A549 (cell line): ENCODE measurements at regions not wholly inside any gene's neighbourhood (a gene's known extent, or its start where the extent isn't known, plus 50 kb on each side); places are given as distances from the start of the nearest gene placed in this dataset.

Experiments used
- ATAC-seq, 2 experiments: fragments of 200-7000 bp in 1 of 2; fragments of >200 bp in 1 of 2; cut with Nextera tagmentation in 1 of 2; cut with Tn5 transposase in 1 of 2; 3 replicates each; pipeline versions ENCODE4 v1.8.0 to v1.9.1; 2018 to 2020; ENCODE audit warnings: mild to moderate bottlenecking in 1 of 2, moderate library complexity in 1 of 2
- CTCF ChIA-PET: fragments of 300-600 bp; sonication (Branson Sonifier 250); formaldehyde crosslinking; extraction: SDS; loops from one replicate; lab custom pipeline; 2021; ENCODE audit warnings: antibody characterized with exemption, inconsistent platforms; lab: Yijun Ruan, JAX
- POLR2A ChIA-PET: fragments of 350-600 bp; formaldehyde crosslinking; extraction: SDS; loops from one replicate; lab custom pipeline; 2021; ENCODE audit warnings: antibody characterized with exemption, inconsistent platforms; lab: Yijun Ruan, JAX
- DNase-seq, 2 experiments: peaks; one replicate each; pipeline versions ENCODE4 v3.0.0 to v3.0.0-alpha.2; 2011 to 2016; ENCODE audit warnings: low read depth in 1 of 2, low spot score in 1 of 2
- FAIRE-seq: peaks from 2 replicates; lab custom pipeline; 2011; peaks lifted over from hg19 to GRCh38; lab: Jason Lieb, UNC
- H3K27ac ChIP-seq, 2 experiments: fragments of >200 bp; sonication (Bioruptor Twin); formaldehyde crosslinking; 3 replicates each; pipeline ENCODE4 v1.5.1; 2016 to 2017
- H3K4me1 ChIP-seq: fragments of >200 bp; sonication (Bioruptor Twin); formaldehyde crosslinking; 3 replicates; pipeline ENCODE4 v1.6.1; 2016
- H3K4me2 ChIP-seq: fragments of >200 bp; sonication (Bioruptor Twin); formaldehyde crosslinking; 3 replicates; pipeline ENCODE4 v1.6.1; 2016
- H3K4me3 ChIP-seq: fragments of >200 bp; sonication (Bioruptor Twin); formaldehyde crosslinking; 3 replicates; pipeline ENCODE4 v1.5.1; 2016
- H3K9me3 ChIP-seq: fragments of >200 bp; sonication (Bioruptor Twin); formaldehyde crosslinking; 3 replicates; pipeline ENCODE4 v1.6.1; 2016
- BCL3 ChIP-seq: fragments of >200 bp; sonication (Bioruptor Twin); formaldehyde crosslinking; IDR thresholded peaks from 3 replicates; pipeline ENCODE4 v1.6.1; 2016
- CBX8 ChIP-seq: fragments of 200-600 bp; sonication (generic); IDR thresholded peaks from 2 replicates; pipeline ENCODE4 v1.6.1; 2016
- ESRRA ChIP-seq: fragments of 150-350 bp; IDR thresholded peaks from 2 replicates; pipeline ENCODE4 v1.6.1; 2014; ENCODE audit warnings: mild to moderate bottlenecking, low read length, borderline replicate concordance
- FOSL2 ChIP-seq, 2 experiments: fragments of 450-650 bp in 1 of 2; fragments of >200 bp in 1 of 2; sonication (Bioruptor Twin) in 1 of 2; formaldehyde crosslinking; IDR thresholded peaks; 2 replicates each; pipeline versions ENCODE4 v1.5.0 to v1.6.1; 2016 to 2020; ENCODE audit warnings: mild to moderate bottlenecking in 1 of 2, moderate library complexity in 1 of 2
- HDAC2 ChIP-seq: fragments of 200-600 bp; sonication (generic); IDR thresholded peaks from 2 replicates; pipeline ENCODE4 v1.6.1; 2016
- HEYL ChIP-seq: fragments of 250-450 bp; sonication (Bioruptor Pico); IDR thresholded peaks from 2 replicates; pipeline ENCODE4 v1.8.0; 2021; ENCODE audit warnings: mild to moderate bottlenecking, moderate library complexity
- JUN ChIP-seq, 2 experiments: fragments of >200 bp; sonication (Bioruptor Twin); formaldehyde crosslinking; IDR thresholded peaks; 2 replicates in 1 of 2; 3 replicates in 1 of 2; pipeline ENCODE4 v1.6.1; 2016 to 2017
- JUNB ChIP-seq: fragments of >200 bp; sonication (Bioruptor Twin); formaldehyde crosslinking; IDR thresholded peaks from 2 replicates; pipeline ENCODE4 v1.6.1; 2016
- KDM5A ChIP-seq: fragments of 200-600 bp; sonication (generic); IDR thresholded peaks from 2 replicates; pipeline ENCODE4 v1.6.1; 2016; ENCODE audit warnings: antibody characterized with exemption, mild to moderate bottlenecking
- MAFK ChIP-seq: fragments of 450-650 bp; IDR thresholded peaks from 2 replicates; pipeline ENCODE4 v1.6.1; 2014; ENCODE audit not compliant: partially characterized antibody
- MYC ChIP-seq: IDR thresholded peaks from 2 replicates; pipeline ENCODE4 v1.6.1; 2012; ENCODE audit warnings: mild to moderate bottlenecking, inconsistent platforms, low read length, improper control_type of control experiment, borderline replicate concordance
- PBX3 ChIP-seq: IDR thresholded peaks from 2 replicates; pipeline ENCODE4 v1.6.1; 2012
- POLR2A ChIP-seq: IDR thresholded peaks from 2 replicates; pipeline ENCODE4 v1.6.1; 2012; ENCODE audit warnings: mild to moderate bottlenecking, low read length
- POLR2AphosphoS2 ChIP-seq: conservative IDR thresholded peaks from 2 replicates; pipeline ENCODE4 v1.6.1; 2012; ENCODE audit warnings: low read length, improper control_type of control experiment, inconsistent platforms
- RARB ChIP-seq: fragments of 250-450 bp; sonication (Bioruptor Pico); IDR thresholded peaks from 2 replicates; pipeline ENCODE4 v1.8.0; 2021; ENCODE audit warnings: mild to moderate bottlenecking, moderate library complexity
- TFCP2L1 ChIP-seq: fragments of 250-450 bp; sonication (Bioruptor Pico); IDR thresholded peaks from 2 replicates; pipeline ENCODE4 v1.5.0; 2021; ENCODE audit warnings: mild to moderate bottlenecking
- ZNF302 ChIP-seq: fragments of 250-450 bp; sonication (Bioruptor Pico); IDR thresholded peaks from 2 replicates; pipeline ENCODE4 v1.9.0; 2021; ENCODE audit warnings: inconsistent platforms, mild to moderate bottlenecking, moderate library complexity
- WGBS: methylation state at CpG from one replicate; pipeline ENCODE4 v1.1.6; 2017; ENCODE audit errors: missing lambda C conversion rate; 5-methylcytosine and 5-hydroxymethylcytosine counted together
- TF ChIP-seq, protein P1 (sequence below): fragments of >200 bp; sonication (Bioruptor Twin); formaldehyde crosslinking; IDR thresholded peaks from 2 replicates; pipeline ENCODE4 v1.6.1; 2016
- TF ChIP-seq, protein P2 (sequence below): fragments of >200 bp; sonication (Bioruptor Twin); formaldehyde crosslinking; IDR thresholded peaks from 3 replicates; pipeline ENCODE4 v1.5.1; 2016

DNA sequence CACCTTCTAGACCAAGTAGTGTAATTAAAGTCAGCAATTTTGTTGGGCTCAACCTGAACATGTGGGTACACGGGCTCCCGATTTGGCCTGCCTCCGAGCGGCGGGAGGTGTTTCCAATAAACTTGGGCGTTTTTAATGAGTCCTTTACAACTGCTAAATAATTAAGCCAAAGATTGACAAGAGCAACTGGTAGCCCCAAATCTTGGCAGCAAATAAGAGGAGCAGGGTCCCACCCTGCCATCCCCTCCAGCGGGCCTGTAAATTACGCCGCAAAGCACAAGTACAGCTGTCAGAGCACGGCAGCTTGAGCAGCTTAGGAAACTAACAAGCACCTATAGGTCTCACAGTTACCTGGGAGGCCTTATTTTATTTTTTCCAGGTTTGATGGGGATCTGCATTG, 217.1 kb downstream of the BMP7 start:
- ATAC-seq (no peak), FAIRE-seq (no peak), DNase-seq (no peak)
- Histone ChIP-seq H3K27ac (no peak overlapping the region), H3K4me2 (no peak overlapping the region), H3K9me3 (no peaks in the 10 kb centered on the region), H3K4me1 (peaks cover 22% of the 10 kb centered on the region), H3K4me3 (no peak overlapping the region)
- TF ChIP-seq TFCP2L1 (CRISPR knock-in tag) (no peak), HDAC2 (no peak), MAFK (no peak), KDM5A (no peak), JUNB (no peak), BCL3 (no peak)
- TF ChIP-seq, protein P1, sequence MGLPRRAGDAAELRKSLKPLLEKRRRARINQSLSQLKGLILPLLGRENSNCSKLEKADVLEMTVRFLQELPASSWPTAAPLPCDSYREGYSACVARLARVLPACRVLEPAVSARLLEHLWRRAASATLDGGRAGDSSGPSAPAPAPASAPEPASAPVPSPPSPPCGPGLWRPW: no peak
- WGBS: 82% methylated on average over 10 of the region's 10 CpGs
- CTCF ChIA-PET: interaction anchor here (0.6 to 4.0 kb wide), 8 partner anchors 12 to 499 kb away, joined by 3 to 26 read pairs (median 3); no protein-coding TSS in a partner anchor
- POLR2A ChIA-PET: no interaction called here

DNA sequence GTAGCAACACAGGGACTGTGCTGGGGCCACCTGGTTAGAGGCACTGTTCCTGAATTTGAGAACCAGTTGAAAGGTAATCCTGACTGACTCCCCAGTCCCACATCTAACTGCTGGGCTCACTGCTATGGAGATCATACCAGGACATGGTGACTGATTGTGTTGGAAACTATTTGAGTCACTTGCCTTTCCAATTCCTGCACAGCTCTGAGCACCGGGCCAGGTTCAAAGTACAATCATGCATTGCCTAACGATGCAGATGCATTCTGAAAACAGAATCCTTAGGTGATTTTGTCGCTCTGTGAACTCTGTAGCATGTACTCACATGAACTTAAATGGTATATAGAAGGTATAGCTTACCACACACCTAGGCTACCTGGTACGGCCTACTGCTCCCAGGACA, 215.3 kb downstream of the BMP7 start:
- POLR2A ChIA-PET: no interaction called here
- FAIRE-seq (no peak), DNase-seq (no peak), ATAC-seq (no peak)
- Histone ChIP-seq H3K4me3 (no peak overlapping the region), H3K4me2 (no peak overlapping the region; the same call in 2 of the 3 replicates), H3K4me1 (peaks cover 22% of the 10 kb centered on the region), H3K27ac (no peak overlapping the region), H3K9me3 (no peaks in the 10 kb centered on the region)
- TF ChIP-seq ESRRA (no peak), POLR2AphosphoS2 (no peak)
- WGBS: 69% methylated on average over 4 of the region's 4 CpGs
- CTCF ChIA-PET: interaction anchor here (0.5 to 4.0 kb wide), 5 partner anchors 10 to 500 kb away, joined by 3 to 26 read pairs (median 7); no protein-coding TSS in a partner anchor

DNA sequence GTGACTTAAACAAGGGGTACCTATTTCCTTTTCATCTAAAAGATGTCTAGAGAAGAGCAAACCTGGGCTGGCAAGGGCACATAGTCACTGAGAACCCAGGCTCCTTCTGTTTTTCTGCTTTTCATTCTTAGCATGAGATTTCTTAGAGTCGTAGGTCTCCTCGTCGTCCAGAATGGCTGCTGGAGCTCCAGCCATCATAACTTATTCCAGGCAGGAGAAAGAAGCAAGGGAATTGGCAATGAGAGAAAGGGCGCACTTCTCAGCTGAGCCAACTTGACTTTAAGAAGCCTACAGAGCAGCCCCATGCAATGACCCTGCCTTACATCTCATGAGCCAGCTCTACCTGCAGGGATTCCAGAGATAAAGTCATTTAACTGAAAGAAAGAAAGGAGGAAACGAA, 213.4 kb downstream of the BMP7 start:
- FAIRE-seq (no peak), ATAC-seq (no peak)

More for the DNA sequence above, 213.4 kb downstream of the BMP7 start:
- TF ChIP-seq KDM5A (no peak), FOSL2 (IDR thresholded peaks at IDR 0.05) (no peak), FOSL2 (CRISPR knock-in tag; IDR thresholded peaks at IDR 0.05) (no peak), POLR2A (no peak), RARB (CRISPR knock-in tag) (no peak), JUNB (no peak), JUN (IDR thresholded peaks at IDR 0.05) (no peak), CBX8 (no peak), ZNF302 (CRISPR knock-in tag) (no peak), MYC (no peak), PBX3 (no peak), HEYL (no peak)
- TF ChIP-seq, protein P2, sequence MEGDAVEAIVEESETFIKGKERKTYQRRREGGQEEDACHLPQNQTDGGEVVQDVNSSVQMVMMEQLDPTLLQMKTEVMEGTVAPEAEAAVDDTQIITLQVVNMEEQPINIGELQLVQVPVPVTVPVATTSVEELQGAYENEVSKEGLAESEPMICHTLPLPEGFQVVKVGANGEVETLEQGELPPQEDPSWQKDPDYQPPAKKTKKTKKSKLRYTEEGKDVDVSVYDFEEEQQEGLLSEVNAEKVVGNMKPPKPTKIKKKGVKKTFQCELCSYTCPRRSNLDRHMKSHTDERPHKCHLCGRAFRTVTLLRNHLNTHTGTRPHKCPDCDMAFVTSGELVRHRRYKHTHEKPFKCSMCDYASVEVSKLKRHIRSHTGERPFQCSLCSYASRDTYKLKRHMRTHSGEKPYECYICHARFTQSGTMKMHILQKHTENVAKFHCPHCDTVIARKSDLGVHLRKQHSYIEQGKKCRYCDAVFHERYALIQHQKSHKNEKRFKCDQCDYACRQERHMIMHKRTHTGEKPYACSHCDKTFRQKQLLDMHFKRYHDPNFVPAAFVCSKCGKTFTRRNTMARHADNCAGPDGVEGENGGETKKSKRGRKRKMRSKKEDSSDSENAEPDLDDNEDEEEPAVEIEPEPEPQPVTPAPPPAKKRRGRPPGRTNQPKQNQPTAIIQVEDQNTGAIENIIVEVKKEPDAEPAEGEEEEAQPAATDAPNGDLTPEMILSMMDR: no peak
- H3K27ac ChIP-seq: no peak overlapping the region
- peaks cover 8% of the 10 kb centered on the region for H3K4me1 ChIP-seq
- DNase-seq: no peak
- H3K4me3 ChIP-seq: no peak overlapping the region
- no peaks in the 10 kb centered on the region for H3K9me3 ChIP-seq
- CTCF ChIA-PET: interaction anchor here (0.5 to 1.5 kb wide), 4 partner anchors 9 to 503 kb away, joined by 3 to 4 read pairs (median 3); no protein-coding TSS in a partner anchor
- 65% methylated on average over 5 of the region's 5 CpGs for WGBS
- H3K4me2 ChIP-seq: no peak overlapping the region
- POLR2A ChIA-PET: no interaction called here
